ENCODE measurements at regions not wholly inside any gene's neighbourhood (a gene's known extent, or its start where the extent isn't known, plus 50 kb on each side); places are given as distances from the start of the nearest gene placed in this dataset.

- Histone ChIP-seq H3K23ac (ENCODE audit: insufficient read length) (no peak overlapping the region), H2BK5ac (ENCODE audit: low read depth, low read length) (no peak overlapping the region), H3K23me2 (ENCODE audit: low read depth, low read length) (no peaks in the 10 kb centered on the region), H2AK5ac (ENCODE audit: low read depth, low read length) (no peak overlapping the region), H3K4ac (replicated peaks; ENCODE audit: insufficient read length, low read depth, low read length) (no peak overlapping the region), H4K91ac (replicated peaks; ENCODE audit: insufficient read length, low read length) (no peak overlapping the region), H4K8ac (ENCODE audit: extremely low read depth, insufficient read depth, low read length) (no peak overlapping the region), H3K27me3 (replicated peaks in 1 of 4; ENCODE audit: control insufficient read depth in 3 of 4, extremely low read depth in 1 of 4, insufficient read depth in 3 of 4, low read length in 3 of 4) (no peaks in the 10 kb centered on the region), H3K14ac (ENCODE audit: insufficient read length) (no peak overlapping the region), H3K18ac (ENCODE audit: extremely low read depth, low read length) (no peak overlapping the region), H3K36me3 (ENCODE audit: control insufficient read depth in 2 of 4, insufficient read depth in 4 of 4, low read length in 3 of 4) (no peaks in the 10 kb centered on the region), H3K27ac (ENCODE audit: low read depth, low read length) (no peak overlapping the region), H4K5ac (ENCODE audit: insufficient read length, low read depth, low read length) (no peak overlapping the region), H2BK15ac (ENCODE audit: low read length) (no peak overlapping the region), H2AFZ (ENCODE audit: low read length) (no peak overlapping the region), H3K4me3 (ENCODE audit: extremely low read depth in 1 of 4, insufficient read depth in 2 of 4, low read depth in 3 of 4, low read length in 4 of 4) (no peak overlapping the region), H2BK20ac (ENCODE audit: low read length) (no peak overlapping the region), H4K20me1 (replicated peaks in 1 of 2; ENCODE audit: control insufficient read depth in 1 of 2, insufficient read depth in 2 of 2, low read length in 2 of 2) (no peaks in the 10 kb centered on the region), H2BK12ac (ENCODE audit: low read depth, low read length) (no peak overlapping the region), H3K9ac (replicated peaks in 1 of 4; ENCODE audit: extremely low read depth in 1 of 4, low read depth in 3 of 4, low read length in 3 of 4) (no peak overlapping the region), H3K56ac (replicated peaks; ENCODE audit: insufficient read length, low read depth, low read length) (no peak overlapping the region), H3K4me2 (ENCODE audit: insufficient read depth in 1 of 2, low read depth in 2 of 2, low read length in 2 of 2) (no peak overlapping the region), H3K79me1 (ENCODE audit: low read depth, low read length) (no peaks in the 10 kb centered on the region), H3K9me3 (ENCODE audit: insufficient read depth in 2 of 2, low read depth in 1 of 2, low read length in 1 of 2) (no peaks in the 10 kb centered on the region), H2BK120ac (replicated peaks; ENCODE audit: low read depth, low read length) (no peak overlapping the region), H3K79me2 (ENCODE audit: control insufficient read depth in 1 of 2, insufficient read depth in 2 of 2, low read length in 2 of 2) (no peaks in the 10 kb centered on the region), H3K4me1 (replicated peaks in 1 of 4; ENCODE audit: control insufficient read depth in 3 of 4, insufficient read depth in 4 of 4, low read length in 3 of 4) (peaks cover 0 to 6% (median 0%) of the 10 kb centered on the region in 4 experiments; a peak in 1 of 7 replicates)
- CTCF ChIA-PET (ENCODE audit: partially characterized antibody), result interaction anchor here (0.6 to 1.1 kb wide), 2 partner anchors 383 to 740 kb away, joined by 3 read pairs; no protein-coding TSS in a partner anchor
- no peak for TF ChIP-seq TAF1 (IDR thresholded peaks at IDR 0.05; ENCODE audit: low read depth, low read length)
- no peak for TF ChIP-seq PHF8 (conservative IDR thresholded peaks at IDR 0.05; ENCODE audit: low read depth, low read length)
- TF ChIP-seq ATF2 (IDR thresholded peaks at IDR 0.05; ENCODE audit: low read length), result no peak
- TF ChIP-seq MAX (IDR thresholded peaks at IDR 0.05), result no peak
- no peak for TF ChIP-seq KDM5A (IDR thresholded peaks at IDR 0.05; ENCODE audit: low read length)
- no peak for TF ChIP-seq HDAC2 (IDR thresholded peaks at IDR 0.05; ENCODE audit: borderline replicate concordance in 1 of 2, low read depth in 2 of 2, low read length in 2 of 2)
- TF ChIP-seq RBBP5 (IDR thresholded peaks at IDR 0.05; ENCODE audit: borderline replicate concordance, low read depth, low read length), result no peak
- no peak for TF ChIP-seq ASH2L (IDR thresholded peaks at IDR 0.05; ENCODE audit: low read length)
- TF ChIP-seq FOSL1 (IDR thresholded peaks at IDR 0.05; ENCODE audit: insufficient read depth, low read depth, low read length), result no peak
- FAIRE-seq (no peak), DNase-seq (ENCODE audit: low read depth in 1 of 2, low spot score in 2 of 2) (no peak)
- 91% methylated on average over 3 of the region's 3 CpGs; no CpG with 5 or more reads in 1 of the 2 experiments for WGBS, 2 experiments (ENCODE audit: extremely low coverage in 1 of 2, insufficient coverage in 1 of 2, insufficient read length in 1 of 2, insufficient replicate concordance in 2 of 2, low coverage in 1 of 2, low lambda C conversion rate in 2 of 2, missing lambda C conversion rate in 1 of 2)
- POLR2A ChIA-PET (ENCODE audit: partially characterized antibody), result no interaction called here
These were observed 338.3 kb upstream of the NR3C2 start for GRCh38 chr4:148780426-148781005.

All from H1 (cell line).